Esophagus (tissue), 2 donors: ENCODE measurements at regions not wholly inside any gene's neighbourhood (a gene's known extent, or its start where the extent isn't known, plus 50 kb on each side); places are given as distances from the start of the nearest gene placed in this dataset.

Source experiments
- H3K27ac ChIP-seq, 2 donors: one replicate each; pipeline ENCODE4 v1.5.1; 2013; ENCODE audit warnings: low read depth in 2 of 2, mild to moderate bottlenecking in 2 of 2, inconsistent platforms in 1 of 2, low read length in 1 of 2, moderate library complexity in 1 of 2
- H3K27me3 ChIP-seq, 2 donors: one replicate each; pipeline ENCODE4 v1.6.1; 2013; ENCODE audit warnings: low read length in 2 of 2, control low read depth in 1 of 2, mild to moderate bottlenecking in 1 of 2; ENCODE audit not compliant: insufficient read depth in 2 of 2, control insufficient read depth in 1 of 2
- H3K36me3 ChIP-seq, 2 donors: one replicate each; pipeline ENCODE4 v1.6.1; 2013; ENCODE audit warnings: low read length in 1 of 2; ENCODE audit not compliant: control insufficient read depth in 2 of 2, insufficient read depth in 2 of 2
- H3K4me1 ChIP-seq, 2 donors: one replicate each; pipeline ENCODE4 v1.6.1; 2013; ENCODE audit warnings: low read length in 1 of 2; ENCODE audit not compliant: control insufficient read depth in 2 of 2, insufficient read depth in 2 of 2
- H3K4me3 ChIP-seq, 2 donors: one replicate each; pipeline ENCODE4 v1.5.1; 2013; ENCODE audit warnings: low read length in 2 of 2, mild to moderate bottlenecking in 2 of 2, low read depth in 1 of 2, moderate library complexity in 1 of 2
- H3K9me3 ChIP-seq, 2 donors: one replicate each; pipeline ENCODE4 v1.6.1; 2013; ENCODE audit warnings: mild to moderate bottlenecking in 2 of 2, low read depth in 1 of 2, low read length in 1 of 2, moderate library complexity in 1 of 2; ENCODE audit not compliant: control insufficient read depth in 2 of 2, insufficient read depth in 1 of 2
- WGBS, 2 donors: extraction: QIAGEN DNeasy Blood & Tissue Kit; methylation state at CpG; one replicate each; pipeline ENCODE4 v1.1.7; 2013; 5-methylcytosine and 5-hydroxymethylcytosine counted together
- donor health status: healthy with polysubstance abuse.
- donor health status: Bipolar disorder and iron deficiency.

- Histone ChIP-seq H3K4me1 (no peaks in the 10 kb centered on the region), H3K27me3 (no peaks in the 10 kb centered on the region), H3K4me3 (no peak overlapping the region), H3K27ac (no peak overlapping the region), H3K36me3 (no peaks in the 10 kb centered on the region), H3K9me3 (peaks cover 6 to 9% of the 10 kb centered on the region in 2 donors)
Measured at GRCh38 chr3:99159220-99159762, 257.8 kb upstream of the DCBLD2 start.

GRCh38 chr3:99145031-99145430, 243.5 kb upstream of the DCBLD2 start:
- H3K4me3 ChIP-seq = no peak overlapping the region
- no peaks in the 10 kb centered on the region for H3K9me3 ChIP-seq
- H3K4me1 ChIP-seq = no peaks in the 10 kb centered on the region
- H3K36me3 ChIP-seq = no peaks in the 10 kb centered on the region
- no peak overlapping the region for H3K27ac ChIP-seq
- no peaks in the 10 kb centered on the region for H3K27me3 ChIP-seq
- 77% methylated on average over 1 of the region's 1 CpG for WGBS, 2 donors

DNA sequence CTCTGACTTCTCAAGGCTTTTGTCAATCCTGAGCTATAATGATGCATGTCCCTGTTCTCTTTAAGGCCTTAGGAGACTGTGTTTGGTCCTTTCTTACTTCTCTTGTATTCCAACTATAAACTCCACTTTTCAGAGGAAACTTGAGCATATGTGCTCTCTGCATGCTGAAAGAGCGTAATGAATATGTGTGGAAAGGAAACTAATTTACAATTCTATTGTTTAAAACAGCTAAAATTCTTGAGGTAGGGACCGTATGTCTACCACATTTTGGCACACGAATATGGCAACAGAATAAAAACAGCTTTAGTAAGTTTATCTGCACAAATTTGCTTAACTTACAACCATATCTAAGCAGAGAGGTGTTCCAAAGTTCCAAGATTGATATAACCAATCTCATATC, 242.0 kb upstream of the DCBLD2 start:
- Histone ChIP-seq H3K9me3 (no peaks in the 10 kb centered on the region), H3K4me3 (no peak overlapping the region), H3K27me3 (no peaks in the 10 kb centered on the region), H3K4me1 (no peaks in the 10 kb centered on the region), H3K27ac (no peak overlapping the region), H3K36me3 (no peaks in the 10 kb centered on the region)
- WGBS, 2 donors = 58 to 64% methylated on average over 3 of the region's 3 CpGs

- Histone ChIP-seq H3K4me3 (no peak overlapping the region), H3K9me3 (no peaks in the 10 kb centered on the region), H3K27me3 (no peaks in the 10 kb centered on the region), H3K4me1 (no peaks in the 10 kb centered on the region), H3K36me3 (no peaks in the 10 kb centered on the region), H3K27ac (no peak overlapping the region)
Measured at GRCh38 chr3:99134986-99135385, 233.5 kb upstream of the DCBLD2 start.

DNA sequence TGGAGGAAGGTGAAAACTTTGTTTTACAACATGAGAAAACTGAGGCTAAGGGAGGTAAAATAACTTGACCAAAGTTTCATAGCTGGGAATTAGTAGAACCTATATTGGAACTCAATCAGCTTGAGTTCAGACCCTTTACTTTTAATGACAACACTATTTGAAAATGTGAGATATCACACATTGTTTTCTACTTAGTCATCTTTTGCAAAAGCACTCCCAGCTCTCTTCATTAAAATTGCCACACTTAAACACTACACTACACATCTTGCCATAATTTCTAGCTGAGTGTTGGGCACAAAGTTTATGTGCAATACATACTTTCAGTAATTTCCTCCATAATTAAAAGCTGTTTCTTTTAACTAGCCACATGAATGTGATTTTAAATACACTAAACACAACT, 230.4 kb upstream of the DCBLD2 start:
- no peak overlapping the region for H3K4me3 ChIP-seq
- no peaks in the 10 kb centered on the region for H3K4me1 ChIP-seq
- no peak overlapping the region for H3K27ac ChIP-seq
- H3K9me3 ChIP-seq = no peaks in the 10 kb centered on the region
- no peaks in the 10 kb centered on the region for H3K27me3 ChIP-seq
- H3K36me3 ChIP-seq = no peaks in the 10 kb centered on the region

- no peaks in the 10 kb centered on the region for H3K36me3 ChIP-seq
- H3K4me1 ChIP-seq = no peaks in the 10 kb centered on the region
- H3K9me3 ChIP-seq = no peaks in the 10 kb centered on the region
- no peak overlapping the region for H3K27ac ChIP-seq
- no peaks in the 10 kb centered on the region for H3K27me3 ChIP-seq
- 39 to 46% methylated on average over 4 of the region's 4 CpGs for WGBS, 2 donors
- H3K4me3 ChIP-seq = no peak overlapping the region
Measured at GRCh38 chr3:99128725-99129505, 227.4 kb upstream of the DCBLD2 start.

DNA sequence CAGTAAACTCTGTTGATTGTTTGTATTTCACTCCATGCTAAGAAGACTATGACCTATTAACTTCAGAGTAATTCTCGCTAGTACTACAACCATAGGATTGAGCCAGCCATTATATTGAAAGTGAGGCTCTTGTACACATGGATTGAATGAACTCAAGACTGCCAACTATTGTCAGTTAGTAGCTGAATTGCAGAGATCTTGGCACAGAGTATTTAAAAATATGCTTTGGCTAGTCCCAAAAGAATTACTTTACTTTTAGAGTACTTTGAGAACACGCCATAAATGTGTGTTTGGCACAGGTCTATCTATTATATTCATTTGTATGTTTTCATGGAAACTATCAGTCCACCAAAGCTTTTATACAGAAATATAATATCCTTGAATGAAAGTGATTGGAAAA, 226.7 kb upstream of the DCBLD2 start:
- no peak overlapping the region for H3K27ac ChIP-seq
- H3K4me3 ChIP-seq = no peak overlapping the region
- WGBS, 2 donors = 52 to 54% methylated on average over 2 of the region's 2 CpGs

GRCh38 chr3:99126316-99126715, 224.8 kb upstream of the DCBLD2 start:
- Histone ChIP-seq H3K27me3 (no peaks in the 10 kb centered on the region), H3K27ac (no peak overlapping the region), H3K36me3 (no peaks in the 10 kb centered on the region), H3K4me3 (no peak overlapping the region), H3K9me3 (no peaks in the 10 kb centered on the region), H3K4me1 (no peaks in the 10 kb centered on the region)
- 71 to 81% methylated on average over 1 of the region's 1 CpG for WGBS, 2 donors

More for the DNA sequence above, 226.7 kb upstream of the DCBLD2 start:
- H3K9me3 ChIP-seq = no peaks in the 10 kb centered on the region
- H3K27me3 ChIP-seq = no peaks in the 10 kb centered on the region
- H3K36me3 ChIP-seq = no peaks in the 10 kb centered on the region
- H3K4me1 ChIP-seq = no peaks in the 10 kb centered on the region

- no peaks in the 10 kb centered on the region for H3K4me1 ChIP-seq
Measured at GRCh38 chr3:99119385-99119784, 217.9 kb upstream of the DCBLD2 start.

DNA sequence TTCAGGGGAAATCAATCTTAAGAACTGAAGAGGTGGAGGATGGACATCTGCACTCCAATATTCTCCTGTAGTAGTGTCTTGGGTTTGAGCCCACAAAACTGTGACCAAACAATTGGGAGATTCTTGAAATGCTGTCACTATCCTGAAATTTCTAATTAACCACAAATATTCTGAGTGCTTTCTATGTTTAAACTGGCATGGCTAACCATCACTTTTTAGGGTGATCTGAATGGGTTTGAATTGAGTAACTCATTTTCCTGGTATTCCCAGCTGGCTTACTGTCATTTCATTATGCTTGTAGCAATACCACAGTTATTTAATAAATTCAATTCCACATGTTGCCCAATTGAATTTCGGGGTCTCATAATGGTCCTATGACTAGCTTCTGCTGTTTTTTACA, 216.9 kb upstream of the DCBLD2 start:
- Histone ChIP-seq H3K27me3 (no peaks in the 10 kb centered on the region), H3K36me3 (no peaks in the 10 kb centered on the region), H3K4me1 (no peaks in the 10 kb centered on the region), H3K27ac (no peak overlapping the region), H3K4me3 (no peak overlapping the region), H3K9me3 (no peaks in the 10 kb centered on the region)
- WGBS, 2 donors = 34 to 43% methylated on average over 1 of the region's 1 CpG

More at GRCh38 chr3:99119385-99119784, 217.9 kb upstream of the DCBLD2 start:
- Histone ChIP-seq H3K27ac (no peak overlapping the region), H3K36me3 (no peaks in the 10 kb centered on the region), H3K27me3 (no peaks in the 10 kb centered on the region), H3K9me3 (no peaks in the 10 kb centered on the region), H3K4me3 (no peak overlapping the region)
- 84 to 91% methylated on average over 1 of the region's 1 CpG for WGBS, 2 donors
